22Rv1 (cell line): ENCODE measurements at regions not wholly inside any gene's neighbourhood (a gene's known extent, or its start where the extent isn't known, plus 50 kb on each side); places are given as distances from the start of the nearest gene placed in this dataset.

ENCODE experiments used
- ZFX ChIP-seq: fragments of 450-650 bp; IDR thresholded peaks from 2 replicates; pipeline ENCODE4 v1.6.1; 2017; ENCODE audit warnings: antibody characterized with exemption, borderline replicate concordance
- TF ChIP-seq, protein P1 (sequence below): fragments of 450-650 bp; IDR thresholded peaks from 2 replicates; pipeline ENCODE4 v1.5.1; 2017; ENCODE audit warnings: mild to moderate bottlenecking

DNA sequence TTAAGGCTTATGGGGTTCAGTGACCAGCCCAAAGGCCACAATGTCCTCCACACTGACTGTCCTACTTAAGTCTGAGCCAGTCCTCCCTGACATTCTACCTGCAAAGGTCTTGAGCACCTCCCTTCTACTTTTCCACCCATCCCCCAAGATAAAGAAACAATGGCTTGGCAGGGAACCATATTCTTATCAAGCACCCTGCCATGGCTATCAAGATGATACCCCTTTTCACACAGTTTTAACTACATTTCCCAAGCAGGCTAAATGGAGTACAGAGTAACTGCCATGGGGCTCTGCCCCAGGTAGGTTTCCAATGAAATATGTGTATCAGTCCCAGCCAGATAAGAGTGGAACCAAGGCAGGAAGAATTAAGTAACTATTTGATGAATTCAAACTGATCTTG is 85.9 kb upstream of the MOCS1 start:
- TF ChIP-seq, protein P1, sequence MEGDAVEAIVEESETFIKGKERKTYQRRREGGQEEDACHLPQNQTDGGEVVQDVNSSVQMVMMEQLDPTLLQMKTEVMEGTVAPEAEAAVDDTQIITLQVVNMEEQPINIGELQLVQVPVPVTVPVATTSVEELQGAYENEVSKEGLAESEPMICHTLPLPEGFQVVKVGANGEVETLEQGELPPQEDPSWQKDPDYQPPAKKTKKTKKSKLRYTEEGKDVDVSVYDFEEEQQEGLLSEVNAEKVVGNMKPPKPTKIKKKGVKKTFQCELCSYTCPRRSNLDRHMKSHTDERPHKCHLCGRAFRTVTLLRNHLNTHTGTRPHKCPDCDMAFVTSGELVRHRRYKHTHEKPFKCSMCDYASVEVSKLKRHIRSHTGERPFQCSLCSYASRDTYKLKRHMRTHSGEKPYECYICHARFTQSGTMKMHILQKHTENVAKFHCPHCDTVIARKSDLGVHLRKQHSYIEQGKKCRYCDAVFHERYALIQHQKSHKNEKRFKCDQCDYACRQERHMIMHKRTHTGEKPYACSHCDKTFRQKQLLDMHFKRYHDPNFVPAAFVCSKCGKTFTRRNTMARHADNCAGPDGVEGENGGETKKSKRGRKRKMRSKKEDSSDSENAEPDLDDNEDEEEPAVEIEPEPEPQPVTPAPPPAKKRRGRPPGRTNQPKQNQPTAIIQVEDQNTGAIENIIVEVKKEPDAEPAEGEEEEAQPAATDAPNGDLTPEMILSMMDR, result no peak
- TF ChIP-seq ZFX, result no peak
